ENCODE measurements at regions not wholly inside any gene's neighbourhood (a gene's known extent, or its start where the extent isn't known, plus 50 kb on each side); places are given as distances from the start of the nearest gene placed in this dataset.

GRCh38 chr2:58483307-58483706 lies 242.2 kb upstream of the FANCL start:
- TF ChIP-seq POLR2A (IDR thresholded peaks at IDR 0.05) (no peak), CTCF (IDR thresholded peaks at IDR 0.05) (no peak), POLR2AphosphoS5 (IDR thresholded peaks at IDR 0.05) (no peak)
